ENCODE measurements at regions not wholly inside any gene's neighbourhood (a gene's known extent, or its start where the extent isn't known, plus 50 kb on each side); places are given as distances from the start of the nearest gene placed in this dataset.

DNA sequence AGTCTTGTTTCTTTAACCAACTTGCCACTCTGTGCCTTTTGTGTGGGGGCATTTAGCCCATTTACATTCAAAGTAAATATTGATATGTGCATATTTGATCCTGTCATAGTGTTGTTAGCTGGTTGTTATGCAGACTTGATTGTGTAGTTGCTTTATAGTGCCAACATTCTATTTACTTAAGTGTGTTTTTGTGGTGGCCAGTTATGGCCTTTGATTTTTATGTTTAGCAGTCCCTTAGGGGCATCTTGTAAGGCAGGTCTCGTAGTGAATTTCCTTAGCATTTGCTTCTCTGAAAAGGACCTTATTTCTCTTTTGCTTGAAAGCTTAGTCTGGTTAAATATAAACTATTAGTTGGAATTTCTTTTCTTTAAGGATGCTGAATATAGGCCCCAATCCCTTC, 282.8 kb upstream of the NECTIN3 start:
- H3K9ac ChIP-seq (ENCODE audit: low read depth in 1 of 2, low read length in 2 of 2) = no peak overlapping the region
- WGBS = 96% methylated on average over 1 of the region's 1 CpG

DNA sequence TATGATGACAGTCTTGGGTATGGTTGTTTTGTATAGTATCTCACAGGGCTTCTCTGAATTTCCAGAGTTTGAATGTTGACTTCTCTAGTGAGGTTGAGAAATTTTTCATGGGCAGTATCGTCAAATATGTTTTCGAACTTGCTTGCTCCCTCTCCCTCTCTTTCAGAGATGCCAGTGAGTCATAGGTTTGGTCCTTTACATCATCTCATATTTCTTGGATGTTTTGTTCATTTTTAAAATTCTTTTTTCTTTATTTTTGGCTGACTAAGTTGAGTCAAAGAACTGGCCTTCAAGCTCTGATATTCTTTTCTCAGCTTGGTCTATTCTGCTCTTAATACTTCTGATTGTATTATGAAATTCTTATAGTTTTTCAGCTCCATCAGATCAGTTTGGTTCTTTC, 282.3 kb upstream of the NECTIN3 start:
- H3K27ac ChIP-seq (ENCODE audit: low read depth in 1 of 2, low read length in 2 of 2) = no peak overlapping the region
- TF ChIP-seq HNF4A (conservative IDR thresholded peaks at IDR 0.05) = no peak
- DNase-seq (ENCODE audit: low spot score) = no peak
- H3K27me3 ChIP-seq (ENCODE audit: control insufficient read depth in 4 of 4, insufficient read depth in 4 of 4, low read length in 3 of 4) = no peaks in the 10 kb centered on the region
- no peaks in the 10 kb centered on the region for H3K36me3 ChIP-seq (ENCODE audit: control insufficient read depth in 4 of 4, insufficient read depth in 3 of 4, low read depth in 1 of 4, low read length in 3 of 4)
- H3K4me1 ChIP-seq (ENCODE audit: control insufficient read depth in 4 of 4, insufficient read depth in 4 of 4, low read length in 3 of 4) = no peaks in the 10 kb centered on the region
- no peak overlapping the region for H3K4me3 ChIP-seq (ENCODE audit: low read depth in 1 of 3, low read length in 3 of 3)
- WGBS = 95% methylated on average over 2 of the region's 2 CpGs
- no peaks in the 10 kb centered on the region for H3K9me3 ChIP-seq (ENCODE audit: control insufficient read depth in 4 of 4, low read length in 3 of 4)
- no peak overlapping the region for H3K9ac ChIP-seq (ENCODE audit: low read depth in 1 of 2, low read length in 2 of 2)

More for the DNA sequence above, 282.8 kb upstream of the NECTIN3 start:
- no peak for TF ChIP-seq RAD21 (IDR thresholded peaks at IDR 0.05)
- TF ChIP-seq, protein P1, sequence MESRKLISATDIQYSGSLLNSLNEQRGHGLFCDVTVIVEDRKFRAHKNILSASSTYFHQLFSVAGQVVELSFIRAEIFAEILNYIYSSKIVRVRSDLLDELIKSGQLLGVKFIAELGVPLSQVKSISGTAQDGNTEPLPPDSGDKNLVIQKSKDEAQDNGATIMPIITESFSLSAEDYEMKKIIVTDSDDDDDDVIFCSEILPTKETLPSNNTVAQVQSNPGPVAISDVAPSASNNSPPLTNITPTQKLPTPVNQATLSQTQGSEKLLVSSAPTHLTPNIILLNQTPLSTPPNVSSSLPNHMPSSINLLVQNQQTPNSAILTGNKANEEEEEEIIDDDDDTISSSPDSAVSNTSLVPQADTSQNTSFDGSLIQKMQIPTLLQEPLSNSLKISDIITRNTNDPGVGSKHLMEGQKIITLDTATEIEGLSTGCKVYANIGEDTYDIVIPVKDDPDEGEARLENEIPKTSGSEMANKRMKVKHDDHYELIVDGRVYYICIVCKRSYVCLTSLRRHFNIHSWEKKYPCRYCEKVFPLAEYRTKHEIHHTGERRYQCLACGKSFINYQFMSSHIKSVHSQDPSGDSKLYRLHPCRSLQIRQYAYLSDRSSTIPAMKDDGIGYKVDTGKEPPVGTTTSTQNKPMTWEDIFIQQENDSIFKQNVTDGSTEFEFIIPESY (IDR thresholded peaks at IDR 0.05) = no peak
- no peak for TF ChIP-seq NR2F2 (IDR thresholded peaks at IDR 0.05)
- TF ChIP-seq, protein P2, sequence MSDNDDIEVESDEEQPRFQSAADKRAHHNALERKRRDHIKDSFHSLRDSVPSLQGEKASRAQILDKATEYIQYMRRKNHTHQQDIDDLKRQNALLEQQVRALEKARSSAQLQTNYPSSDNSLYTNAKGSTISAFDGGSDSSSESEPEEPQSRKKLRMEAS (IDR thresholded peaks at IDR 0.05) = no peak
- no peak for TF ChIP-seq HNF4A (conservative IDR thresholded peaks at IDR 0.05)
- no peak for TF ChIP-seq HNF4G (IDR thresholded peaks at IDR 0.05)
- no peak for TF ChIP-seq SP1 (IDR thresholded peaks at IDR 0.05)
- TF ChIP-seq YY1 (IDR thresholded peaks at IDR 0.05) = no peak
- TF ChIP-seq, protein P3, sequence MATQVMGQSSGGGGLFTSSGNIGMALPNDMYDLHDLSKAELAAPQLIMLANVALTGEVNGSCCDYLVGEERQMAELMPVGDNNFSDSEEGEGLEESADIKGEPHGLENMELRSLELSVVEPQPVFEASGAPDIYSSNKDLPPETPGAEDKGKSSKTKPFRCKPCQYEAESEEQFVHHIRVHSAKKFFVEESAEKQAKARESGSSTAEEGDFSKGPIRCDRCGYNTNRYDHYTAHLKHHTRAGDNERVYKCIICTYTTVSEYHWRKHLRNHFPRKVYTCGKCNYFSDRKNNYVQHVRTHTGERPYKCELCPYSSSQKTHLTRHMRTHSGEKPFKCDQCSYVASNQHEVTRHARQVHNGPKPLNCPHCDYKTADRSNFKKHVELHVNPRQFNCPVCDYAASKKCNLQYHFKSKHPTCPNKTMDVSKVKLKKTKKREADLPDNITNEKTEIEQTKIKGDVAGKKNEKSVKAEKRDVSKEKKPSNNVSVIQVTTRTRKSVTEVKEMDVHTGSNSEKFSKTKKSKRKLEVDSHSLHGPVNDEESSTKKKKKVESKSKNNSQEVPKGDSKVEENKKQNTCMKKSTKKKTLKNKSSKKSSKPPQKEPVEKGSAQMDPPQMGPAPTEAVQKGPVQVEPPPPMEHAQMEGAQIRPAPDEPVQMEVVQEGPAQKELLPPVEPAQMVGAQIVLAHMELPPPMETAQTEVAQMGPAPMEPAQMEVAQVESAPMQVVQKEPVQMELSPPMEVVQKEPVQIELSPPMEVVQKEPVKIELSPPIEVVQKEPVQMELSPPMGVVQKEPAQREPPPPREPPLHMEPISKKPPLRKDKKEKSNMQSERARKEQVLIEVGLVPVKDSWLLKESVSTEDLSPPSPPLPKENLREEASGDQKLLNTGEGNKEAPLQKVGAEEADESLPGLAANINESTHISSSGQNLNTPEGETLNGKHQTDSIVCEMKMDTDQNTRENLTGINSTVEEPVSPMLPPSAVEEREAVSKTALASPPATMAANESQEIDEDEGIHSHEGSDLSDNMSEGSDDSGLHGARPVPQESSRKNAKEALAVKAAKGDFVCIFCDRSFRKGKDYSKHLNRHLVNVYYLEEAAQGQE (IDR thresholded peaks at IDR 0.05) = no peak
- TF ChIP-seq FOXA2 (IDR thresholded peaks at IDR 0.05) = no peak
- TF ChIP-seq EGR1 (IDR thresholded peaks at IDR 0.05; ENCODE audit: low read depth in 2 of 2) = no peak
- TF ChIP-seq TAF1 (conservative IDR thresholded peaks at IDR 0.05) = no peak
- Histone ChIP-seq H3K4me3 (ENCODE audit: low read depth in 1 of 3, low read length in 3 of 3) (no peak overlapping the region), H3K9me3 (ENCODE audit: control insufficient read depth in 4 of 4, low read length in 3 of 4) (no peaks in the 10 kb centered on the region), H3K27me3 (ENCODE audit: control insufficient read depth in 4 of 4, insufficient read depth in 4 of 4, low read length in 3 of 4) (no peaks in the 10 kb centered on the region), H3K27ac (ENCODE audit: low read depth in 1 of 2, low read length in 2 of 2) (no peak overlapping the region), H3K4me1 (ENCODE audit: control insufficient read depth in 4 of 4, insufficient read depth in 4 of 4, low read length in 3 of 4) (no peaks in the 10 kb centered on the region), H3K36me3 (ENCODE audit: control insufficient read depth in 4 of 4, insufficient read depth in 3 of 4, low read depth in 1 of 4, low read length in 3 of 4) (no peaks in the 10 kb centered on the region)
- no peak for DNase-seq (ENCODE audit: low spot score)

DNA sequence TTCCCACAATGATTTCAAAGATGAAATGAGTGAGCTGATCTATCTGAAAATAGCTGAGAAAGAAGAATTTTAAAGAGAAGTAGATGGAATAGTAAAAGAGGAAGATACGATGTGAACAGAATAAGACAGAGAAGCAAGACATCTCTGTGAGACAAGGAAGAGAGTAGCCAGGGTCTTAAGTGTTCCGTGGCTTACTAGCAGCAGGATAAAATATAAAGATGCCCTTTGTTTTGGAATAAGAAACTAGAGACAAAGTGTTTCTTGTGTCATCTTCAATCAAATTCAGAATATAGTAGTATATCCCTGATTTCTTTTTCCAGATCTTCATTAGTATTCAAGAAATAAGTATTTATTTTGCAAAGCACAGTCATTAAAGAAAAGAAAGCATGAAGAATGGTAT, 281.0 kb upstream of the NECTIN3 start:
- WGBS = 89% methylated on average over 2 of the region's 2 CpGs
- Histone ChIP-seq H3K9me3 (ENCODE audit: control insufficient read depth in 4 of 4, low read length in 3 of 4) (no peaks in the 10 kb centered on the region), H3K36me3 (ENCODE audit: control insufficient read depth in 4 of 4, insufficient read depth in 3 of 4, low read depth in 1 of 4, low read length in 3 of 4) (no peaks in the 10 kb centered on the region), H3K27me3 (ENCODE audit: control insufficient read depth in 4 of 4, insufficient read depth in 4 of 4, low read length in 3 of 4) (no peaks in the 10 kb centered on the region), H3K4me1 (ENCODE audit: control insufficient read depth in 4 of 4, insufficient read depth in 4 of 4, low read length in 3 of 4) (no peaks in the 10 kb centered on the region), H3K4me3 (ENCODE audit: low read depth in 1 of 3, low read length in 3 of 3) (no peak overlapping the region), H3K27ac (ENCODE audit: low read depth in 1 of 2, low read length in 2 of 2) (no peak overlapping the region), H3K9ac (ENCODE audit: low read depth in 1 of 2, low read length in 2 of 2) (no peak overlapping the region)
- TF ChIP-seq JUND (IDR thresholded peaks at IDR 0.05) (no peak), NR2F2 (IDR thresholded peaks at IDR 0.05) (no peak), GABPA (IDR thresholded peaks at IDR 0.05 in 1 of 2, conservative IDR thresholded peaks at IDR 0.05 in 1 of 2) (no peak)
- TF ChIP-seq, protein P2 (IDR thresholded peaks at IDR 0.05) = no peak
- TF ChIP-seq, protein P4, sequence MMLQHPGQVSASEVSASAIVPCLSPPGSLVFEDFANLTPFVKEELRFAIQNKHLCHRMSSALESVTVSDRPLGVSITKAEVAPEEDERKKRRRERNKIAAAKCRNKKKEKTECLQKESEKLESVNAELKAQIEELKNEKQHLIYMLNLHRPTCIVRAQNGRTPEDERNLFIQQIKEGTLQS (IDR thresholded peaks at IDR 0.05) = no peak
- TF ChIP-seq, protein P5, sequence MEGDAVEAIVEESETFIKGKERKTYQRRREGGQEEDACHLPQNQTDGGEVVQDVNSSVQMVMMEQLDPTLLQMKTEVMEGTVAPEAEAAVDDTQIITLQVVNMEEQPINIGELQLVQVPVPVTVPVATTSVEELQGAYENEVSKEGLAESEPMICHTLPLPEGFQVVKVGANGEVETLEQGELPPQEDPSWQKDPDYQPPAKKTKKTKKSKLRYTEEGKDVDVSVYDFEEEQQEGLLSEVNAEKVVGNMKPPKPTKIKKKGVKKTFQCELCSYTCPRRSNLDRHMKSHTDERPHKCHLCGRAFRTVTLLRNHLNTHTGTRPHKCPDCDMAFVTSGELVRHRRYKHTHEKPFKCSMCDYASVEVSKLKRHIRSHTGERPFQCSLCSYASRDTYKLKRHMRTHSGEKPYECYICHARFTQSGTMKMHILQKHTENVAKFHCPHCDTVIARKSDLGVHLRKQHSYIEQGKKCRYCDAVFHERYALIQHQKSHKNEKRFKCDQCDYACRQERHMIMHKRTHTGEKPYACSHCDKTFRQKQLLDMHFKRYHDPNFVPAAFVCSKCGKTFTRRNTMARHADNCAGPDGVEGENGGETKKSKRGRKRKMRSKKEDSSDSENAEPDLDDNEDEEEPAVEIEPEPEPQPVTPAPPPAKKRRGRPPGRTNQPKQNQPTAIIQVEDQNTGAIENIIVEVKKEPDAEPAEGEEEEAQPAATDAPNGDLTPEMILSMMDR (IDR thresholded peaks at IDR 0.05; ENCODE audit: low read depth, low read length, missing input control) = no peak
- TF ChIP-seq, protein P1 (IDR thresholded peaks at IDR 0.05) = no peak
- no peak for DNase-seq (ENCODE audit: low spot score)
